HCT116 (cell line): ENCODE measurements at regions not wholly inside any gene's neighbourhood (a gene's known extent, or its start where the extent isn't known, plus 50 kb on each side); places are given as distances from the start of the nearest gene placed in this dataset.

ENCODE experiments used
- ATAC-seq: fragments of 200-7000 bp; cut with Tn5 transposase; 2 replicates; pipeline ENCODE4 v1.9.1; 2020; ENCODE audit warnings: mild to moderate bottlenecking, moderate library complexity
- BruUV-seq: library from RNA; stranded (reverse); fragments of 400-500 nt; replicated peaks from 2 replicates; lab custom pipeline; 2021; lab: Mats Ljungman, UMichigan
- CTCF ChIA-PET: fragments of 300-600 bp; sonication (Branson Sonifier 250); formaldehyde crosslinking; loops from one replicate; lab custom pipeline; 2021; ENCODE audit warnings: antibody characterized with exemption; lab: Charles Lee
- POLR2A ChIA-PET: fragments of 300-600, 350-600 bp; sonication (Branson Sonifier 250); formaldehyde crosslinking; loops from one replicate; lab custom pipeline; 2021; ENCODE audit warnings: antibody characterized with exemption; lab: Charles Lee
- RAD21 ChIA-PET, 2 experiments: fragments of 300-600 bp; sonication (Branson Sonifier 250); formaldehyde crosslinking; loops; one replicate each; lab custom pipeline; 2023; ENCODE audit warnings: low total read pairs in 2 of 2; ENCODE audit not compliant: uncharacterized antibody in 2 of 2, unreplicated experiment in 2 of 2, low non-redundant PET in 1 of 2; lab: Charles Lee
- DNase-seq: peaks from one replicate; pipeline ENCODE4 v3.0.0-alpha.2; 2010; ENCODE audit warnings: low read depth, low spot score
- H2AFZ ChIP-seq: fragments of 200-600 bp; shearing (Covaris generic), sonication (generic); 2 replicates; pipeline ENCODE4 v1.6.1; 2017; ENCODE audit warnings: low read depth, mixed run types, mixed read lengths, antibody characterized with exemption, low read length; ENCODE audit not compliant: poor library complexity, severe bottlenecking
- H3K27ac ChIP-seq: 2 replicates; pipeline ENCODE4 v1.5.1; 2012; ENCODE audit warnings: low read depth, low read length
- H3K27me3 ChIP-seq: fragments of 200-600 bp; sonication (generic); 2 replicates; pipeline ENCODE4 v1.6.1; 2016; ENCODE audit warnings: mixed run types, low read length, mixed read lengths; ENCODE audit not compliant: insufficient read depth
- H3K36me3 ChIP-seq, 2 experiments: fragments of 200-500 bp in 1 of 2; fragments of 200-600 bp in 1 of 2; sonication (Bioruptor generic) in 1 of 2; sonication (generic) in 1 of 2; 2 replicates each; pipeline versions ENCODE4 v1.5.1 to v1.6.1; 2014 to 2016; ENCODE audit warnings: low read length in 2 of 2, inconsistent platforms in 1 of 2, mixed read lengths in 1 of 2, mixed run types in 1 of 2; ENCODE audit not compliant: insufficient read depth in 2 of 2, control insufficient read depth in 1 of 2
- H3K4me1 ChIP-seq, 2 experiments: fragments of 200-600 bp in 1 of 2; sonication (generic) in 1 of 2; 2 replicates each; pipeline versions ENCODE4 v1.5.1 to v1.6.1; 2012 to 2017; ENCODE audit warnings: low read length in 2 of 2, inconsistent platforms in 1 of 2, mild to moderate bottlenecking in 1 of 2, mixed read lengths in 1 of 2, mixed run types in 1 of 2, moderate library complexity in 1 of 2; ENCODE audit not compliant: insufficient read depth in 2 of 2, control insufficient read depth in 1 of 2
- H3K4me2 ChIP-seq: fragments of 200-600 bp; sonication (generic); 2 replicates; pipeline ENCODE4 v1.6.1; 2017; ENCODE audit warnings: mixed run types, low read length, mixed read lengths
- H3K4me3 ChIP-seq, 2 experiments: fragments of 200-600 bp in 1 of 2; sonication (generic) in 1 of 2; replicated peaks in 1 of 2; 2 replicates each; pipeline ENCODE4 v1.5.1; 2011 to 2016; ENCODE audit warnings: low read length in 2 of 2, control low read depth in 1 of 2, low read depth in 1 of 2, mild to moderate bottlenecking in 1 of 2, mixed read lengths in 1 of 2, mixed run types in 1 of 2
- H3K79me2 ChIP-seq: fragments of 200-600 bp; sonication (generic); 2 replicates; pipeline ENCODE4 v1.6.1; 2017; ENCODE audit warnings: mild to moderate bottlenecking, mixed run types, low read length, moderate library complexity, mixed read lengths; ENCODE audit not compliant: insufficient read depth
- H3K9ac ChIP-seq: fragments of 200-600 bp; sonication (generic); 2 replicates; pipeline ENCODE4 v1.6.1; 2016; ENCODE audit warnings: low read length, mixed read lengths
- H3K9me2 ChIP-seq: fragments of 200-600 bp; sonication (generic), shearing (Covaris generic); 2 replicates; pipeline ENCODE4 v1.6.1; 2017; ENCODE audit warnings: mixed run types, mild to moderate bottlenecking, moderate library complexity; ENCODE audit not compliant: insufficient read depth
- H3K9me3 ChIP-seq, 2 experiments: fragments of 200-500 bp in 1 of 2; fragments of 200-600 bp in 1 of 2; sonication (Bioruptor generic) in 1 of 2; sonication (generic) in 1 of 2; 2 replicates each; pipeline ENCODE4 v1.6.1; 2014 to 2017; ENCODE audit warnings: low read length in 2 of 2, mixed read lengths in 2 of 2, inconsistent platforms in 1 of 2, low read depth in 1 of 2, mild to moderate bottlenecking in 1 of 2, mixed run types in 1 of 2, moderate library complexity in 1 of 2; ENCODE audit not compliant: control insufficient read depth in 1 of 2, insufficient read depth in 1 of 2
- H4K20me1 ChIP-seq: fragments of 200-600 bp; sonication (generic), shearing (Covaris generic); 2 replicates; pipeline ENCODE4 v1.6.1; 2017; ENCODE audit warnings: mixed run types, mild to moderate bottlenecking, moderate library complexity; ENCODE audit not compliant: insufficient read depth
- CTCF ChIP-seq, 3 experiments: fragments of 200-600 bp in 1 of 3; sonication (generic) in 1 of 3; IDR thresholded peaks in 2 of 3; conservative IDR thresholded peaks in 1 of 3; 2 replicates each; pipeline ENCODE4 v1.5.1; 2012 to 2017; ENCODE audit warnings: low read depth in 2 of 3, low read length in 2 of 3, antibody characterized with exemption in 1 of 3, borderline replicate concordance in 1 of 3, control low read depth in 1 of 3, mild to moderate bottlenecking in 1 of 3, mixed read lengths in 1 of 3, mixed run types in 1 of 3, moderate library complexity in 1 of 3; ENCODE audit not compliant: insufficient read depth in 1 of 3
- ELF1 ChIP-seq: IDR thresholded peaks from 2 replicates; pipeline ENCODE4 v1.6.1; 2012; ENCODE audit warnings: low read depth, borderline replicate concordance
- EZH2 ChIP-seq: fragments of 200-600 bp; sonication (generic); IDR thresholded peaks from 2 replicates; pipeline ENCODE4 v1.6.1; 2017; ENCODE audit warnings: antibody characterized with exemption, mixed run types
- EZH2phosphoT487 ChIP-seq: fragments of 200-600 bp; IDR thresholded peaks from 2 replicates; pipeline ENCODE4 v1.6.1; 2018; ENCODE audit warnings: antibody characterized with exemption, borderline replicate concordance
- FOSL1 ChIP-seq: IDR thresholded peaks from 2 replicates; pipeline ENCODE4 v1.6.1; 2012; ENCODE audit warnings: low read depth
- JUND ChIP-seq: IDR thresholded peaks from 2 replicates; pipeline ENCODE4 v1.6.1; 2012
- POLR2A ChIP-seq: IDR thresholded peaks from 2 replicates; pipeline ENCODE4 v1.7.0; 2011; ENCODE audit warnings: borderline replicate concordance; ENCODE audit not compliant: insufficient read depth, insufficient read length; ENCODE audit errors: extremely low read depth
- POLR2AphosphoS5 ChIP-seq: IDR thresholded peaks from 2 replicates; pipeline ENCODE4 v1.6.1; 2011; ENCODE audit warnings: mild to moderate bottlenecking, low read depth, low read length, moderate library complexity
- RAD21 ChIP-seq: IDR thresholded peaks from 2 replicates; pipeline ENCODE4 v1.6.1; 2012; ENCODE audit warnings: low read depth, mild to moderate bottlenecking
- SIN3A ChIP-seq: IDR thresholded peaks from 2 replicates; pipeline ENCODE4 v1.6.1; 2012; ENCODE audit warnings: low read depth
- SP1 ChIP-seq: IDR thresholded peaks from 2 replicates; pipeline ENCODE4 v1.6.1; 2012; ENCODE audit warnings: low read depth
- TCF7L2 ChIP-seq: IDR thresholded peaks from 2 replicates; pipeline ENCODE4 v1.7.0; 2011; ENCODE audit warnings: borderline replicate concordance, inconsistent platforms; ENCODE audit not compliant: insufficient read depth, insufficient read length; ENCODE audit errors: extremely low read depth
- intact Hi-C: fragments of 100-400 bp; cut with micrococcal nuclease; formaldehyde crosslinking; loops from 2 replicates; pipeline ENCODE4 v1.10.0; 2022
- TF ChIP-seq, protein P1 (sequence below): IDR thresholded peaks from 2 replicates; pipeline ENCODE4 v1.6.1; 2011; ENCODE audit warnings: mild to moderate bottlenecking, low read length, moderate library complexity; ENCODE audit not compliant: insufficient replicate concordance; ENCODE audit errors: extremely low read depth

DNA sequence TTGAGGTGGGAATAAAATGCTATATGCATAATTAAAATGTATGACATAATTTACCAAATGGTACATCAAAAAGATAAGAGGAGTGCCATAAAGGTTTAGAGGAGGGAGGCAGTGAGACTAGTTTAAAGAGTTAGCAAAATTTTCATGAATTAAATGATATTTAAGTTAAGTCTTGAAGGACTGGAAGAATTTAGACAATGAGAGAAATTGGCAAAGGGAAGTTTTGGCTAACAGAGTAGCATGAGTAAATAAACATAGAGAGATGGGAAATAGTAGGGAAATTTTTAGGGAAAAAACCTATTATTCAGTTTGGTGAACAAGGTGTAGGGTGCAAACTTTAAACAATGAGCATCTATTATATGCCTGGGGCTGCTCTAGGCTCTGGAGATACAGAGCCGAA is 68.8 kb downstream of the CAVIN2 start:
- BruUV-seq: no TSS peak
- no peaks in the 10 kb centered on the region for H3K79me2 ChIP-seq
- H3K27me3 ChIP-seq: no peaks in the 10 kb centered on the region
- H4K20me1 ChIP-seq: no peaks in the 10 kb centered on the region
- ATAC-seq (no peak), DNase-seq (no peak)
- no peak for TF ChIP-seq TCF7L2
- no peak for TF ChIP-seq SP1
- no peak for TF ChIP-seq SIN3A
- TF ChIP-seq POLR2AphosphoS5: no peak
- TF ChIP-seq JUND: no peak
- TF ChIP-seq EZH2phosphoT487: no peak
- TF ChIP-seq ELF1: no peak
- TF ChIP-seq, protein P1, sequence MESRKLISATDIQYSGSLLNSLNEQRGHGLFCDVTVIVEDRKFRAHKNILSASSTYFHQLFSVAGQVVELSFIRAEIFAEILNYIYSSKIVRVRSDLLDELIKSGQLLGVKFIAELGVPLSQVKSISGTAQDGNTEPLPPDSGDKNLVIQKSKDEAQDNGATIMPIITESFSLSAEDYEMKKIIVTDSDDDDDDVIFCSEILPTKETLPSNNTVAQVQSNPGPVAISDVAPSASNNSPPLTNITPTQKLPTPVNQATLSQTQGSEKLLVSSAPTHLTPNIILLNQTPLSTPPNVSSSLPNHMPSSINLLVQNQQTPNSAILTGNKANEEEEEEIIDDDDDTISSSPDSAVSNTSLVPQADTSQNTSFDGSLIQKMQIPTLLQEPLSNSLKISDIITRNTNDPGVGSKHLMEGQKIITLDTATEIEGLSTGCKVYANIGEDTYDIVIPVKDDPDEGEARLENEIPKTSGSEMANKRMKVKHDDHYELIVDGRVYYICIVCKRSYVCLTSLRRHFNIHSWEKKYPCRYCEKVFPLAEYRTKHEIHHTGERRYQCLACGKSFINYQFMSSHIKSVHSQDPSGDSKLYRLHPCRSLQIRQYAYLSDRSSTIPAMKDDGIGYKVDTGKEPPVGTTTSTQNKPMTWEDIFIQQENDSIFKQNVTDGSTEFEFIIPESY: no peak
- TF ChIP-seq CTCF (IDR thresholded peaks at IDR 0.05 in 2 of 3, conservative IDR thresholded peaks at IDR 0.05 in 1 of 3; ENCODE audit: borderline replicate concordance in 1 of 3, insufficient read depth in 1 of 3, low read depth in 2 of 3, low read length in 2 of 3): no peak
- no peak for TF ChIP-seq RAD21
- no peak for TF ChIP-seq FOSL1
- TF ChIP-seq POLR2A: no peak
- TF ChIP-seq EZH2: no peak
- H3K27ac ChIP-seq: no peak overlapping the region
- no peaks in the 10 kb centered on the region for H3K36me3 ChIP-seq
- no peak overlapping the region for H2AFZ ChIP-seq
- no peaks in the 10 kb centered on the region for H3K9me3 ChIP-seq
- H3K4me1 ChIP-seq: no peaks in the 10 kb centered on the region
- H3K4me2 ChIP-seq: no peak overlapping the region
- no peak overlapping the region for H3K9ac ChIP-seq
- ChIA-PET POLR2A (no interaction called here), RAD21 (no interaction called here), CTCF (no interaction called here)
- intact Hi-C loops: no loop called here
- H3K4me3 ChIP-seq: no peak overlapping the region
- H3K9me2 ChIP-seq: no peaks in the 10 kb centered on the region
